ENCODE measurements at regions not wholly inside any gene's neighbourhood (a gene's known extent, or its start where the extent isn't known, plus 50 kb on each side); places are given as distances from the start of the nearest gene placed in this dataset.

DNA sequence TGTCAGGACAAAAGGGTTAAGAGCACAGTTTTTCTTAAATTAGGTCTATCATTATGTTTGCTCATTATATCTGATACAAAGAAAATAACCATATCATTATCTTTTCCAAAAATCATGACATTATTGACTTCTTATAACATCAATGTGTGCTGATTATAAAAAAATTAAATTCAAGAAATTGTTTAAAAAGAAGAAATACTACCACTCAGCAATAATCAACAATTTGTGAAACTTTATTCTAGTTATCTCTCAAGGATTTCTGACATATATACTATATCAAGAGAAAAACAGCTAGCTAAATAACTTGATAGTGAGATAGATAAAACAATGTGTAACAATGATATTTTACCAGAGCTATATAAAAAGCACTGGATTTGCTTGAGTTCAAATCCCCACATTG lies 360.7 kb upstream of the PHF14 start:
- ATAC-seq (ENCODE audit: insufficient read depth, low FRiP score) (no peak), DNase-seq (no peak)
- Histone ChIP-seq H3K9me3 (ENCODE audit: control insufficient read depth in 4 of 4, insufficient read depth in 3 of 4, low read length in 3 of 4) (peaks cover 0 to 3% (median 1%) of the 10 kb centered on the region in 4 donors), H3K4me3 (no peak overlapping the region), H3K27me3 (ENCODE audit: control insufficient read depth in 3 of 3, insufficient read depth in 3 of 3, low read length in 2 of 3) (no peaks in the 10 kb centered on the region), H3K27ac (ENCODE audit: low read depth in 1 of 2, low read length in 1 of 2) (no peak overlapping the region), H3K36me3 (ENCODE audit: control insufficient read depth in 4 of 4, insufficient read depth in 4 of 4, low read length in 4 of 4) (no peaks in the 10 kb centered on the region), H3K4me1 (ENCODE audit: control insufficient read depth in 5 of 5, insufficient read depth in 5 of 5, low read length in 5 of 5) (no peaks in the 10 kb centered on the region), H3K9ac (ENCODE audit: insufficient read depth in 1 of 2, low read length in 2 of 2) (no peak overlapping the region)
- TF ChIP-seq, protein P1, sequence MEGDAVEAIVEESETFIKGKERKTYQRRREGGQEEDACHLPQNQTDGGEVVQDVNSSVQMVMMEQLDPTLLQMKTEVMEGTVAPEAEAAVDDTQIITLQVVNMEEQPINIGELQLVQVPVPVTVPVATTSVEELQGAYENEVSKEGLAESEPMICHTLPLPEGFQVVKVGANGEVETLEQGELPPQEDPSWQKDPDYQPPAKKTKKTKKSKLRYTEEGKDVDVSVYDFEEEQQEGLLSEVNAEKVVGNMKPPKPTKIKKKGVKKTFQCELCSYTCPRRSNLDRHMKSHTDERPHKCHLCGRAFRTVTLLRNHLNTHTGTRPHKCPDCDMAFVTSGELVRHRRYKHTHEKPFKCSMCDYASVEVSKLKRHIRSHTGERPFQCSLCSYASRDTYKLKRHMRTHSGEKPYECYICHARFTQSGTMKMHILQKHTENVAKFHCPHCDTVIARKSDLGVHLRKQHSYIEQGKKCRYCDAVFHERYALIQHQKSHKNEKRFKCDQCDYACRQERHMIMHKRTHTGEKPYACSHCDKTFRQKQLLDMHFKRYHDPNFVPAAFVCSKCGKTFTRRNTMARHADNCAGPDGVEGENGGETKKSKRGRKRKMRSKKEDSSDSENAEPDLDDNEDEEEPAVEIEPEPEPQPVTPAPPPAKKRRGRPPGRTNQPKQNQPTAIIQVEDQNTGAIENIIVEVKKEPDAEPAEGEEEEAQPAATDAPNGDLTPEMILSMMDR (IDR thresholded peaks at IDR 0.05; ENCODE audit: control extremely low read depth, extremely low read depth), result no peak

DNA sequence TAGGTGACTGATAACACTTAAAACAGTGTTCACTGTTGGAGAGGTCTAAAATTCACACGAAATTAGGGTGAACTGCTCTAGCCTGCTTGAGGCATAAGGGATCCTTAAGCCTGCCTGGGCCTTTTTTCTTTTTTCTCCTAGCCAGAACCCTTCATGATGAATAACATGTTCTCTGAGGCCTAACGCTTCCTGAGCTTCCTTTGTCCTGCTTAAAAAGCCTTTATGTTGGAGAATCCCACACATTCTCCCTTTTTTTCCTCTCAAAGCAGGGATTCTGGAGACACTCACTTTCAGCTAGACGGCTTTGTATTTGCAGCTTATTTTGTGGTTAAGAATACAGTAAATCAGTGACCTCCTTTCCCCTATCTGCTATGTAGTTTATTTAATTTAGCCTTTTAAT lies 354.7 kb upstream of the PHF14 start:
- peaks cover 0 to 9% (median 1%) of the 10 kb centered on the region in 4 donors for H3K9me3 ChIP-seq (ENCODE audit: control insufficient read depth in 4 of 4, insufficient read depth in 3 of 4, low read length in 3 of 4)
- H3K4me3 ChIP-seq, result no peak overlapping the region
- no peak overlapping the region for H3K9ac ChIP-seq (ENCODE audit: insufficient read depth in 1 of 2, low read length in 2 of 2)
- TF ChIP-seq, protein P1 (IDR thresholded peaks at IDR 0.05; ENCODE audit: control extremely low read depth, extremely low read depth), result no peak
- no peaks in the 10 kb centered on the region for H3K4me1 ChIP-seq (ENCODE audit: control insufficient read depth in 5 of 5, insufficient read depth in 5 of 5, low read length in 5 of 5)
- H3K27ac ChIP-seq (ENCODE audit: low read depth in 1 of 2, low read length in 1 of 2), result no peak overlapping the region
- H3K36me3 ChIP-seq (ENCODE audit: control insufficient read depth in 4 of 4, insufficient read depth in 4 of 4, low read length in 4 of 4), result no peaks in the 10 kb centered on the region
- WGBS, 2 donors, result 61 to 72% methylated on average over 3 of the region's 3 CpGs
- H3K27me3 ChIP-seq (ENCODE audit: control insufficient read depth in 3 of 3, insufficient read depth in 3 of 3, low read length in 2 of 3), result no peaks in the 10 kb centered on the region
- DNase-seq, result no peak
- ATAC-seq (ENCODE audit: insufficient read depth, low FRiP score), result no peak

DNA sequence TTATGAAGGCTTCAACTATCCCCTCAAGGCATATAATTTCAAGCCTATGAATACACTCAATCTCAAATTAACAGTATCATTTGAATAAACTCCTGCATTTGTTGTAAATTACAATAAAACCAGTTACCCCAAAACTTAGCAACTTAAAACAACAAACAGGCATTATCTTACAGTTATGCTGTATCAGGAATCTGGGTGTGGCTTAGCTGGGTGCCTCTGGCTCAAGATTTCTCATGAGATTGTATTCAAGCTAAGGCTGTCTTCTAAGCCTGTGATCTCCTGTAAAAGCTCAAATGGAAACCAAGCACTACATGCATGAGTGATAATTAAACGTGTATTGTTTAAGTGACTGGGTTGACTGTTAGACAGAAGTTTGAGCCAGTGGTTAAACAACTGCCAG lies 341.0 kb upstream of the PHF14 start:
- no peak for DNase-seq
- no peak overlapping the region for H3K9ac ChIP-seq (ENCODE audit: insufficient read depth in 1 of 2, low read length in 2 of 2)
- TF ChIP-seq, protein P1 (IDR thresholded peaks at IDR 0.05; ENCODE audit: control extremely low read depth, extremely low read depth), result no peak
- ATAC-seq (ENCODE audit: insufficient read depth, low FRiP score), result no peak
- H3K36me3 ChIP-seq (ENCODE audit: control insufficient read depth in 4 of 4, insufficient read depth in 4 of 4, low read length in 4 of 4), result no peaks in the 10 kb centered on the region
- H3K27ac ChIP-seq (ENCODE audit: low read depth in 1 of 2, low read length in 1 of 2), result no peak overlapping the region
- no peak overlapping the region for H3K4me3 ChIP-seq
- H3K4me1 ChIP-seq (ENCODE audit: control insufficient read depth in 5 of 5, insufficient read depth in 5 of 5, low read length in 5 of 5), result no peaks in the 10 kb centered on the region
- 22 to 55% methylated on average over 1 of the region's 1 CpG for WGBS, 2 donors
- no peaks in the 10 kb centered on the region for H3K9me3 ChIP-seq (ENCODE audit: control insufficient read depth in 4 of 4, insufficient read depth in 3 of 4, low read length in 3 of 4)
- no peaks in the 10 kb centered on the region for H3K27me3 ChIP-seq (ENCODE audit: control insufficient read depth in 3 of 3, insufficient read depth in 3 of 3, low read length in 2 of 3)

DNA sequence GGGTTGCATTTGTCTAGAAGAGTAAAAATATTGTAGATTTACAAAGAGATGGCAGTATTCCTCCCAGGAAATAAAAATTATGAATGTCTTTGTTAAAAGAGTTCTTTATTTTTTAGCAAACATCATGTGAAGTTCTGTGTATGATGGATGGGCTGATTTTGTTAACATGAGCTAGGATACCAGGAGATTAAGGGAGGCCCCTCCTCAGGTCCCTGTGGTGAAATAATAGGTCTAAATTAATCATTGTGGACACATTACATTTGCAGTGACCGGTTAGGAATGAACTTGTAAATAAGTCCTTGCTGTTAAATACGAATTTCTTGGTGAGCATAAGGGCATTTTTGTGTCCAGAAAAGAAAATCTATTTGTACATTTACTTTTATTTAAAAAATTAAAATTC lies 339.4 kb upstream of the PHF14 start:
- 50 to 67% methylated on average over 2 of the region's 2 CpGs for WGBS, 2 donors
- Histone ChIP-seq H3K36me3 (ENCODE audit: control insufficient read depth in 4 of 4, insufficient read depth in 4 of 4, low read length in 4 of 4) (no peaks in the 10 kb centered on the region), H3K27ac (ENCODE audit: low read depth in 1 of 2, low read length in 1 of 2) (no peak overlapping the region), H3K9me3 (ENCODE audit: control insufficient read depth in 4 of 4, insufficient read depth in 3 of 4, low read length in 3 of 4) (no peaks in the 10 kb centered on the region), H3K9ac (ENCODE audit: insufficient read depth in 1 of 2, low read length in 2 of 2) (no peak overlapping the region), H3K27me3 (ENCODE audit: control insufficient read depth in 3 of 3, insufficient read depth in 3 of 3, low read length in 2 of 3) (no peaks in the 10 kb centered on the region), H3K4me1 (ENCODE audit: control insufficient read depth in 5 of 5, insufficient read depth in 5 of 5, low read length in 5 of 5) (no peaks in the 10 kb centered on the region), H3K4me3 (no peak overlapping the region)
- DNase-seq, result no peak
- no peak for ATAC-seq (ENCODE audit: insufficient read depth, low FRiP score)
- TF ChIP-seq, protein P1 (IDR thresholded peaks at IDR 0.05; ENCODE audit: control extremely low read depth, extremely low read depth), result no peak
